Adrenal gland (tissue), 9 donors: ENCODE measurements at regions not wholly inside any gene's neighbourhood (a gene's known extent, or its start where the extent isn't known, plus 50 kb on each side); places are given as distances from the start of the nearest gene placed in this dataset.

Experiments
- DNase-seq, 7 donors: peaks; one replicate each; pipeline ENCODE4 v3.0.0-alpha.2; 2019 to 2020
- H3K27ac ChIP-seq, 5 donors: fragments of 200-600 bp; sonication (generic) in 4 of 5; 1 replicate in 3 of 5; 2 replicates in 2 of 5; pipeline versions ENCODE4 v1.5.1 to v1.8.0; 2016 to 2020; ENCODE audit warnings: mild to moderate bottlenecking in 1 of 5
- H3K27me3 ChIP-seq: fragments of 200-600 bp; 2 replicates; pipeline ENCODE4 v1.8.0; 2021
- H3K36me3 ChIP-seq, 2 donors: fragments of 200-600 bp; replicated peaks in 1 of 2; 1 replicate in 1 of 2; 2 replicates in 1 of 2; pipeline versions ENCODE4 v1.5.1 to v1.8.0; 2018 to 2022
- H3K4me1 ChIP-seq, 2 donors: fragments of 200-600 bp; replicated peaks in 1 of 2; 1 replicate in 1 of 2; 2 replicates in 1 of 2; pipeline versions ENCODE4 v1.5.1 to v1.8.0; 2018 to 2021
- H3K4me3 ChIP-seq, 4 donors: fragments of 200-600 bp; sonication (generic) in 3 of 4; one replicate each; pipeline ENCODE4 v1.5.1; 2016 to 2018
- H3K9me3 ChIP-seq, 3 donors: fragments of 200-600 bp; sonication (generic) in 1 of 3; replicated peaks in 1 of 3; 1 replicate in 2 of 3; 2 replicates in 1 of 3; pipeline versions ENCODE4 v1.5.1 to v1.8.0; 2016 to 2021
- POLR2A ChIP-seq, 2 donors: fragments of 450-650 bp; IDR thresholded peaks; one replicate each; pipeline ENCODE4 v1.6.1; 2017; ENCODE audit warnings: antibody characterized with exemption in 2 of 2, mild to moderate bottlenecking in 2 of 2, moderate library complexity in 1 of 2
- WGBS, 4 donors: extraction: QIAGEN DNeasy Blood & Tissue Kit in 2 of 4; methylation state at CpG; one replicate each; pipeline versions ENCODE4 v1.1.5 to v1.1.7; 2013 to 2017; 5-methylcytosine and 5-hydroxymethylcytosine counted together
- intact Hi-C, 2 donors: fragments of 100-400 bp; cut with DNase I; formaldehyde crosslinking; loops; one replicate each; pipeline versions ENCODE4 v1.14.1 to v1.15.0; 2022 to 2023
- TF ChIP-seq, protein P1 (sequence below), 6 experiments: fragments of 450-650 bp in 4 of 6; fragments of 200-600 bp in 2 of 6; sonication (generic) in 1 of 6; IDR thresholded peaks; 1 replicate in 5 of 6; 2 replicates in 1 of 6; pipeline versions ENCODE4 v1.5.1 to v1.8.0; 2016 to 2021; ENCODE audit warnings: antibody characterized with exemption in 6 of 6, mild to moderate bottlenecking in 2 of 6, moderate library complexity in 1 of 6
- donor health status: healthy with polysubstance abuse.
- donor health status: Bipolar disorder and iron deficiency.
- donor health status: DM: yes; HTN: yes; CAD: no.
- donor health status: DM: no; HTN: no; CAD: no.
- donor health status: DM: no; HTN: no; CAD: no.

- Histone ChIP-seq H3K27me3 (no peaks in the 10 kb centered on the region), H3K4me3 (no peak overlapping the region), H3K27ac (peak overlapping the region; percentile 40 to 89 (median 65)), H3K4me1 (peaks cover 10 to 15% of the 10 kb centered on the region in 2 donors), H3K36me3 (no peaks in the 10 kb centered on the region), H3K9me3 (no peaks in the 10 kb centered on the region)
- 55 to 74% (median 73%) methylated on average over 4 of the region's 4 CpGs for WGBS, 4 donors
- intact Hi-C loops = no loop called here
- DNase-seq = no peak
- TF ChIP-seq, protein P1, sequence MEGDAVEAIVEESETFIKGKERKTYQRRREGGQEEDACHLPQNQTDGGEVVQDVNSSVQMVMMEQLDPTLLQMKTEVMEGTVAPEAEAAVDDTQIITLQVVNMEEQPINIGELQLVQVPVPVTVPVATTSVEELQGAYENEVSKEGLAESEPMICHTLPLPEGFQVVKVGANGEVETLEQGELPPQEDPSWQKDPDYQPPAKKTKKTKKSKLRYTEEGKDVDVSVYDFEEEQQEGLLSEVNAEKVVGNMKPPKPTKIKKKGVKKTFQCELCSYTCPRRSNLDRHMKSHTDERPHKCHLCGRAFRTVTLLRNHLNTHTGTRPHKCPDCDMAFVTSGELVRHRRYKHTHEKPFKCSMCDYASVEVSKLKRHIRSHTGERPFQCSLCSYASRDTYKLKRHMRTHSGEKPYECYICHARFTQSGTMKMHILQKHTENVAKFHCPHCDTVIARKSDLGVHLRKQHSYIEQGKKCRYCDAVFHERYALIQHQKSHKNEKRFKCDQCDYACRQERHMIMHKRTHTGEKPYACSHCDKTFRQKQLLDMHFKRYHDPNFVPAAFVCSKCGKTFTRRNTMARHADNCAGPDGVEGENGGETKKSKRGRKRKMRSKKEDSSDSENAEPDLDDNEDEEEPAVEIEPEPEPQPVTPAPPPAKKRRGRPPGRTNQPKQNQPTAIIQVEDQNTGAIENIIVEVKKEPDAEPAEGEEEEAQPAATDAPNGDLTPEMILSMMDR (IDR thresholded peaks at IDR 0.05) = no peak
- TF ChIP-seq POLR2A (IDR thresholded peaks at IDR 0.05) = no peak
Observed at GRCh38 chr6:53433261-53433950, 84.7 kb upstream of the ELOVL5 start.

- H3K27ac ChIP-seq = peak overlapping the region; percentile 40 to 89 (median 65)
Observed at GRCh38 chr6:53432318-53433161, 83.8 kb upstream of the ELOVL5 start.

DNA sequence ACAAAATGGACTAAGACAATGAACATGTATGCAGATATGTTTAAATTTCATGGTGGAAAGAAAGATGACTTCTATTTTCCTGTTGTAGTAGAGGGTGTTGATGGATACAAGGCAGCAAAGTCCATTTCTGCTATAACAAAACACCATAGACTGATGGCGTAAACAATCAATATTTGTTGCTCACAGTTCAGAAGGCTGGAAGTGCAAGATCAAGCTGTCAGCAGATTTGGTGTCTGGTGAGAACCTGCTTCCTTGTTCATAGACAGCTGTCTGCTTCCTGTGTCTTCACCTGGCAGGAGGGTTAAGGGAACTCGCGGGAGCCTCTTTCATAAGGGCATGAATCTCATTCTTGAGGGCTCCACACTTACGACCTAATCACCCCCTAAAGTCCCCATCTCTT lies 83.0 kb upstream of the ELOVL5 start:
- Histone ChIP-seq H3K27ac (no peak overlapping the region), H3K36me3 (no peaks in the 10 kb centered on the region), H3K4me3 (no peak overlapping the region), H3K4me1 (peaks cover 10 to 15% of the 10 kb centered on the region in 2 donors), H3K27me3 (no peaks in the 10 kb centered on the region), H3K9me3 (no peaks in the 10 kb centered on the region)
- 83 to 96% (median 89%) methylated on average over 4 of the region's 4 CpGs for WGBS, 4 donors
- no peak for DNase-seq
- TF ChIP-seq POLR2A (IDR thresholded peaks at IDR 0.05) = no peak
- TF ChIP-seq, protein P1 (IDR thresholded peaks at IDR 0.05) = no peak
- intact Hi-C loops = no loop called here

More at GRCh38 chr6:53432318-53433161, 83.8 kb upstream of the ELOVL5 start:
- Histone ChIP-seq H3K27me3 (no peaks in the 10 kb centered on the region), H3K9me3 (no peaks in the 10 kb centered on the region), H3K4me1 (peaks cover 10 to 15% of the 10 kb centered on the region in 2 donors), H3K4me3 (no peak overlapping the region), H3K36me3 (no peaks in the 10 kb centered on the region)
- 47 to 61% (median 57%) methylated on average over 8 of the region's 8 CpGs for WGBS, 4 donors
- intact Hi-C loops = no loop called here
- peak; percentile 68 to 91 (median 84) for DNase-seq
- TF ChIP-seq, protein P1 (IDR thresholded peaks at IDR 0.05) = no peak
- TF ChIP-seq POLR2A (IDR thresholded peaks at IDR 0.05) = peak in 1 of 2 donors; percentile 15

- H3K9me3 ChIP-seq = no peaks in the 10 kb centered on the region
- no peaks in the 10 kb centered on the region for H3K27me3 ChIP-seq
- no peak for DNase-seq
- H3K27ac ChIP-seq = no peak overlapping the region
- intact Hi-C loops = no loop called here
- H3K4me1 ChIP-seq = peaks cover 10 to 15% of the 10 kb centered on the region in 2 donors
- TF ChIP-seq, protein P1 (IDR thresholded peaks at IDR 0.05) = no peak
- no peak for TF ChIP-seq POLR2A (IDR thresholded peaks at IDR 0.05)
- no peaks in the 10 kb centered on the region for H3K36me3 ChIP-seq
- no peak overlapping the region for H3K4me3 ChIP-seq
Observed at GRCh38 chr6:53429401-53429800, 80.7 kb upstream of the ELOVL5 start.
